ENCODE measurements at regions not wholly inside any gene's neighbourhood (a gene's known extent, or its start where the extent isn't known, plus 50 kb on each side); places are given as distances from the start of the nearest gene placed in this dataset.
A peak's percentile ranks its signal among the peaks of the same experiment; 100 is the strongest.
"Not testable (repeated sequence)": the region's sequence is repeated elsewhere in the genome, so short reads cannot be mapped to it uniquely, and the experiment has no call there.

GRCh38 chr12:34249271-34249670, 227.0 kb downstream of the ALG10 start:
- H3K9ac ChIP-seq (ENCODE audit: low read length in 5 of 5): no peak overlapping the region
- no peaks in the 10 kb centered on the region for H3K9me3 ChIP-seq (ENCODE audit: control insufficient read depth in 5 of 5, low read length in 5 of 5)
- H3K27me3 ChIP-seq (ENCODE audit: control insufficient read depth in 5 of 5, insufficient read depth in 4 of 5, low read length in 5 of 5): no peaks in the 10 kb centered on the region
- H3K36me3 ChIP-seq (ENCODE audit: control insufficient read depth in 5 of 5, insufficient read depth in 5 of 5, low read length in 5 of 5): no peaks in the 10 kb centered on the region
- no peak overlapping the region for H3K4me3 ChIP-seq (ENCODE audit: low read depth in 1 of 5, low read length in 5 of 5)
- H3K27ac ChIP-seq (ENCODE audit: low read depth, low read length): no peak overlapping the region
- H3K4me1 ChIP-seq (ENCODE audit: control insufficient read depth in 5 of 5, insufficient read depth in 5 of 5, low read length in 5 of 5): no peaks in the 10 kb centered on the region

DNA sequence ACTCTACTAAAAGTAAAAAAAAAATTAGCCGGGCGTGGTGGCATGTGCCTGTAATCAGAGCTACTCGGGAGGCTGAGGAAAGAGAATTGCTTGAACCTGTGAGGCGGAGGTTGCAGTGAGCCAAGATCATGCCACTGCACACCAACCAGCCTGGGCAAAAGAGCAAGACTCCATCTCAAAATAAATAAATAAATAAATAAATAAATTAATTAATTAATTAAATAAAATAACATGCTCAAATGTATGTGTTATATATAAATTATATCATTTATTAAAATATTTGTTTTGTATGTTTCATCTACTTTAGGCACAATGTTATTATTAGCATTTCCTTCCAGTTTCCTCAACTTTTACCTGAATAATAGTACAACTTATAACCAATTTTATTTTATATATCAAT, 229.6 kb downstream of the ALG10 start:
- H3K4me1 ChIP-seq (ENCODE audit: control insufficient read depth in 5 of 5, insufficient read depth in 5 of 5, low read length in 5 of 5); H3K27ac ChIP-seq (ENCODE audit: low read depth, low read length); H3K36me3 ChIP-seq (ENCODE audit: control insufficient read depth in 5 of 5, insufficient read depth in 5 of 5, low read length in 5 of 5); H3K9ac ChIP-seq (ENCODE audit: low read length in 5 of 5); H3K27me3 ChIP-seq (ENCODE audit: control insufficient read depth in 5 of 5, insufficient read depth in 4 of 5, low read length in 5 of 5); H3K4me3 ChIP-seq (ENCODE audit: low read depth in 1 of 5, low read length in 5 of 5); H3K9me3 ChIP-seq (ENCODE audit: control insufficient read depth in 5 of 5, low read length in 5 of 5): not testable (repeated sequence)

- no peak overlapping the region for H3K4me3 ChIP-seq (ENCODE audit: low read depth in 1 of 5, low read length in 5 of 5)
- no peaks in the 10 kb centered on the region for H3K36me3 ChIP-seq (ENCODE audit: control insufficient read depth in 5 of 5, insufficient read depth in 5 of 5, low read length in 5 of 5)
- H3K9me3 ChIP-seq (ENCODE audit: control insufficient read depth in 5 of 5, low read length in 5 of 5): no peaks in the 10 kb centered on the region
- H3K27ac ChIP-seq (ENCODE audit: low read depth, low read length): no peak overlapping the region
- H3K4me1 ChIP-seq (ENCODE audit: control insufficient read depth in 5 of 5, insufficient read depth in 5 of 5, low read length in 5 of 5): no peaks in the 10 kb centered on the region
- no peak overlapping the region for H3K9ac ChIP-seq (ENCODE audit: low read length in 5 of 5)
- no peaks in the 10 kb centered on the region for H3K27me3 ChIP-seq (ENCODE audit: control insufficient read depth in 5 of 5, insufficient read depth in 4 of 5, low read length in 5 of 5)
Observed at GRCh38 chr12:34253674-34254073, 231.4 kb downstream of the ALG10 start.

DNA sequence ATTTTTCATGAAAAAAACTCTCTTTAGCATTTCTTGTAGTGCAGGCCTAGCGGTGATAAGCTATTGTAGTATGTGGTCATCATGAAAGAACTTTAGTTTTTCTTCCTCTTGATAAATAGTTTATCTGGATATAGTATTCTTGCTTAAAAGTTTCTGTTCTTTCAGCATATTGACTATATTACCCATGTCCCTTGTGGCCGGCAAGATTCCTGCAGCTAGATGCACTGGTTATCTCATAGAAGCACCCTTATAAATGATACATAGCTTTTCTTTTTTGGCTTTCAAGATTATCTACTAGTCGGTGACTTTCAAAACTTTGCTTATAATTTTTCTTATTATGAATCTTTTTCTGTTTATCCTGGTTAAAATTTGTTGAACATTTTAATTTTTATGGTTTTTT, 234.8 kb downstream of the ALG10 start:
- H3K4me3 ChIP-seq (ENCODE audit: low read depth in 1 of 5, low read length in 5 of 5): no peak overlapping the region
- no peak overlapping the region for H3K9ac ChIP-seq (ENCODE audit: low read length in 5 of 5)

DNA sequence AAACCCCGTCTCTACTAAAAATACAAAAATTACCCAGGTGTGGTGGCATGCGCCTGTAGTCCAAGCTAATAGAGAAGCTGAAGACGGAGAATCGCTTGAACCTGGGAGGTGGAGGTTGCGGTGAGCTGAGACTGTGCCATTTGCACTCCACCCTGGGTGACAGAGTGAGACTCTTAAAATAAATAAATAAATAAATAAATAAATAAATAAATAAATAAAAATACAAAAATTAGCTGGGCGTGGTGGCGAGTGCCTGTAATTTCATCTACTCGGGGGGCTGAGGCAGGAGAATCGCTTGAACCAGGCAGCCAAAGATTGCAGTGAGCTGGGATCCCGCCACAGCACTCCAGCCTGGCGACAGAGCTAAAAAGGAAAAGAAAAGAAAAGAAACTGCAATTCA, 239.8 kb downstream of the ALG10 start:
- H3K36me3 ChIP-seq (ENCODE audit: control insufficient read depth in 5 of 5, insufficient read depth in 5 of 5, low read length in 5 of 5); H3K27ac ChIP-seq (ENCODE audit: low read depth, low read length); H3K9me3 ChIP-seq (ENCODE audit: control insufficient read depth in 5 of 5, low read length in 5 of 5); H3K4me3 ChIP-seq (ENCODE audit: low read depth in 1 of 5, low read length in 5 of 5); H3K4me1 ChIP-seq (ENCODE audit: control insufficient read depth in 5 of 5, insufficient read depth in 5 of 5, low read length in 5 of 5); H3K9ac ChIP-seq (ENCODE audit: low read length in 5 of 5); H3K27me3 ChIP-seq (ENCODE audit: control insufficient read depth in 5 of 5, insufficient read depth in 4 of 5, low read length in 5 of 5): not testable (repeated sequence)

More for the DNA sequence above, 234.8 kb downstream of the ALG10 start:
- Histone ChIP-seq H3K27me3 (ENCODE audit: control insufficient read depth in 5 of 5, insufficient read depth in 4 of 5, low read length in 5 of 5) (no peaks in the 10 kb centered on the region), H3K27ac (ENCODE audit: low read depth, low read length) (no peak overlapping the region), H3K9me3 (ENCODE audit: control insufficient read depth in 5 of 5, low read length in 5 of 5) (no peaks in the 10 kb centered on the region), H3K4me1 (ENCODE audit: control insufficient read depth in 5 of 5, insufficient read depth in 5 of 5, low read length in 5 of 5) (no peaks in the 10 kb centered on the region), H3K36me3 (ENCODE audit: control insufficient read depth in 5 of 5, insufficient read depth in 5 of 5, low read length in 5 of 5) (no peaks in the 10 kb centered on the region)

- H3K27me3 ChIP-seq (ENCODE audit: control insufficient read depth in 5 of 5, insufficient read depth in 4 of 5, low read length in 5 of 5): no peaks in the 10 kb centered on the region
- no peak overlapping the region for H3K4me3 ChIP-seq (ENCODE audit: low read depth in 1 of 5, low read length in 5 of 5)
- H3K9me3 ChIP-seq (ENCODE audit: control insufficient read depth in 5 of 5, low read length in 5 of 5): no peaks in the 10 kb centered on the region
- no peaks in the 10 kb centered on the region for H3K36me3 ChIP-seq (ENCODE audit: control insufficient read depth in 5 of 5, insufficient read depth in 5 of 5, low read length in 5 of 5)
- no peak overlapping the region for H3K27ac ChIP-seq (ENCODE audit: low read depth, low read length)
- no peaks in the 10 kb centered on the region for H3K4me1 ChIP-seq (ENCODE audit: control insufficient read depth in 5 of 5, insufficient read depth in 5 of 5, low read length in 5 of 5)
- no peak overlapping the region for H3K9ac ChIP-seq (ENCODE audit: low read length in 5 of 5)
Observed at GRCh38 chr12:34264110-34264509, 241.8 kb downstream of the ALG10 start.

GRCh38 chr12:34273703-34274102, 251.4 kb downstream of the ALG10 start:
- not testable (repeated sequence) for H3K9me3 ChIP-seq (ENCODE audit: control insufficient read depth in 5 of 5, low read length in 5 of 5)

GRCh38 chr12:34275129-34275528, 252.8 kb downstream of the ALG10 start:
- Histone ChIP-seq H3K4me3 (ENCODE audit: low read depth in 1 of 5, low read length in 5 of 5) (no peak overlapping the region), H3K36me3 (ENCODE audit: control insufficient read depth in 5 of 5, insufficient read depth in 5 of 5, low read length in 5 of 5) (no peaks in the 10 kb centered on the region), H3K27me3 (ENCODE audit: control insufficient read depth in 5 of 5, insufficient read depth in 4 of 5, low read length in 5 of 5) (no peaks in the 10 kb centered on the region), H3K4me1 (ENCODE audit: control insufficient read depth in 5 of 5, insufficient read depth in 5 of 5, low read length in 5 of 5) (no peaks in the 10 kb centered on the region), H3K9me3 (ENCODE audit: control insufficient read depth in 5 of 5, low read length in 5 of 5) (peaks cover 0 to 6% (median 0%) of the 10 kb centered on the region in 5 donors), H3K27ac (ENCODE audit: low read depth, low read length) (no peak overlapping the region), H3K9ac (ENCODE audit: low read length in 5 of 5) (no peak overlapping the region)

More at GRCh38 chr12:34273703-34274102, 251.4 kb downstream of the ALG10 start:
- not testable (repeated sequence) for H3K27me3 ChIP-seq (ENCODE audit: control insufficient read depth in 5 of 5, insufficient read depth in 4 of 5, low read length in 5 of 5); H3K9ac ChIP-seq (ENCODE audit: low read length in 5 of 5); H3K27ac ChIP-seq (ENCODE audit: low read depth, low read length); H3K36me3 ChIP-seq (ENCODE audit: control insufficient read depth in 5 of 5, insufficient read depth in 5 of 5, low read length in 5 of 5); H3K4me3 ChIP-seq (ENCODE audit: low read depth in 1 of 5, low read length in 5 of 5); H3K4me1 ChIP-seq (ENCODE audit: control insufficient read depth in 5 of 5, insufficient read depth in 5 of 5, low read length in 5 of 5)

- peak overlapping the region in 2 of 5 donors; percentile 15 to 34 for H3K4me3 ChIP-seq (ENCODE audit: low read depth in 1 of 5, low read length in 5 of 5)
- H3K4me1 ChIP-seq (ENCODE audit: control insufficient read depth in 5 of 5, insufficient read depth in 5 of 5, low read length in 5 of 5): no peaks in the 10 kb centered on the region
- no peaks in the 10 kb centered on the region for H3K27me3 ChIP-seq (ENCODE audit: control insufficient read depth in 5 of 5, insufficient read depth in 4 of 5, low read length in 5 of 5)
- no peak overlapping the region for H3K27ac ChIP-seq (ENCODE audit: low read depth, low read length)
- no peak overlapping the region for H3K9ac ChIP-seq (ENCODE audit: low read length in 5 of 5)
- no peaks in the 10 kb centered on the region for H3K36me3 ChIP-seq (ENCODE audit: control insufficient read depth in 5 of 5, insufficient read depth in 5 of 5, low read length in 5 of 5)
- H3K9me3 ChIP-seq (ENCODE audit: control insufficient read depth in 5 of 5, low read length in 5 of 5): peaks cover 5 to 49% (median 41%) of the 10 kb centered on the region in 5 donors
Observed at GRCh38 chr12:34286483-34286882, 264.2 kb downstream of the ALG10 start.

DNA sequence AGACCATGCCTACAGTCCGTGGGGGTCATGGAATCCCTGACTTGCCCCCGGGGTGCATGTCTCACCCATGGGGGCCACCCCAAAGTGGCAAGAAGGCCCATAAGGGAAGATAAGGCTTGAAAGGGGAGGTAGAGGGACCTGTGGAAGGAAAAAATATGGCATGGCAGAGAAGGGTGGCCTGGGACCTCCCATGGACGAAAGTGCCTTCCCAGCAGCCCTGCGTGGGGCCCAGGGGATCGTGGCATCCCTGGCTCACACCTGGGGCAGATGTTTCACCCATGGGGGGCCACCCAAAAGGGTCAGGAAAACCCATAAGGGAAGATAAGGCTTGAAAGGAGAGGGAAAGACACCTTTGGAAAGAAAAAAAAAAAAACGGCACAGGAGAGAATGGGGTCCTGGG, 264.6 kb downstream of the ALG10 start:
- H3K36me3 ChIP-seq (ENCODE audit: control insufficient read depth in 5 of 5, insufficient read depth in 5 of 5, low read length in 5 of 5): no peaks in the 10 kb centered on the region
- no peak overlapping the region for H3K27ac ChIP-seq (ENCODE audit: low read depth, low read length)
- H3K9me3 ChIP-seq (ENCODE audit: control insufficient read depth in 5 of 5, low read length in 5 of 5): peaks cover 5 to 53% (median 41%) of the 10 kb centered on the region in 5 donors
- H3K4me3 ChIP-seq (ENCODE audit: low read depth in 1 of 5, low read length in 5 of 5): no peak overlapping the region
- no peaks in the 10 kb centered on the region for H3K4me1 ChIP-seq (ENCODE audit: control insufficient read depth in 5 of 5, insufficient read depth in 5 of 5, low read length in 5 of 5)
- no peak overlapping the region for H3K9ac ChIP-seq (ENCODE audit: low read length in 5 of 5)
- H3K27me3 ChIP-seq (ENCODE audit: control insufficient read depth in 5 of 5, insufficient read depth in 4 of 5, low read length in 5 of 5): no peaks in the 10 kb centered on the region

DNA sequence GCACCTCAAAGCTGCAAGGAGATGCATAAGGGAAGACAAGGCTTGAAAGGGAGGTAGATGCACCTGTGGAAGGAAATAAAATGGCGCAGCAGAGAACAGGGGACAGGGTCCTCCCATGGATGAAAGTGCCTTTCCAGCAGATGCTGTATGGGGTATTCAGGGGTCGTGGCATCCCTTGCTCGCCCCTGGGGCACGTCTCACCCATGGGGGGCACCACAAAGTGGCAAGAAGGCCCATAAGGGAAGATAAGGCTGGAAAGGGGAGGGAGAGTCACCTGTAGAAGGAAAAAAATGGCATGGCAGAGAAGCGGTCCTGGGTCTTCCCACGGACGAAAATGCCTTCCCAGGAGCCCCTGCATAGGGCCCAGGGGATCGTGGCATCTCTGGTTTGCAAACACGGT, 265.1 kb downstream of the ALG10 start:
- Histone ChIP-seq H3K4me3 (ENCODE audit: low read depth in 1 of 5, low read length in 5 of 5) (peak overlapping the region in 1 of 5 donors; percentile 45), H3K36me3 (ENCODE audit: control insufficient read depth in 5 of 5, insufficient read depth in 5 of 5, low read length in 5 of 5) (no peaks in the 10 kb centered on the region), H3K9ac (ENCODE audit: low read length in 5 of 5) (no peak overlapping the region), H3K9me3 (ENCODE audit: control insufficient read depth in 5 of 5, low read length in 5 of 5) (peaks cover 5 to 58% (median 41%) of the 10 kb centered on the region in 5 donors), H3K27ac (ENCODE audit: low read depth, low read length) (no peak overlapping the region), H3K4me1 (ENCODE audit: control insufficient read depth in 5 of 5, insufficient read depth in 5 of 5, low read length in 5 of 5) (no peaks in the 10 kb centered on the region), H3K27me3 (ENCODE audit: control insufficient read depth in 5 of 5, insufficient read depth in 4 of 5, low read length in 5 of 5) (no peaks in the 10 kb centered on the region)
